GM06990 (cell line): ENCODE measurements at regions not wholly inside any gene's neighbourhood (a gene's known extent, or its start where the extent isn't known, plus 50 kb on each side); places are given as distances from the start of the nearest gene placed in this dataset.

Experiments
- DNase-seq: peaks from one replicate; pipeline ENCODE4 v3.0.0-alpha.2; 2011; ENCODE audit not compliant: insufficient read length; ENCODE audit errors: extremely low read depth
- H3K27me3 ChIP-seq: replicated peaks from 2 replicates; pipeline ENCODE4 v1.6.0; 2011; ENCODE audit warnings: low read length; ENCODE audit not compliant: control insufficient read depth, insufficient read depth
- H3K36me3 ChIP-seq: 2 replicates; pipeline ENCODE4 v1.5.1; 2011; ENCODE audit warnings: low read length; ENCODE audit not compliant: control insufficient read depth, insufficient read depth
- H3K4me3 ChIP-seq: replicated peaks from 2 replicates; pipeline ENCODE4 v1.5.1; 2011; ENCODE audit warnings: low read depth, mild to moderate bottlenecking, control low read depth, low read length
- CTCF ChIP-seq: IDR thresholded peaks from 2 replicates; pipeline ENCODE4 v1.5.1; 2011; ENCODE audit warnings: low read length, control low read depth, mild to moderate bottlenecking, inconsistent platforms; ENCODE audit not compliant: insufficient read depth, poor library complexity, severe bottlenecking

GRCh38 chr1:218027152-218027551 is 257.9 kb upstream of the RRP15 start:
- no peaks in the 10 kb centered on the region for H3K27me3 ChIP-seq
- H3K4me3 ChIP-seq = no peak overlapping the region
- TF ChIP-seq CTCF = no peak
- DNase-seq = no peak
- no peaks in the 10 kb centered on the region for H3K36me3 ChIP-seq

GRCh38 chr1:218030846-218031245 is 254.2 kb upstream of the RRP15 start:
- DNase-seq = no peak
- no peaks in the 10 kb centered on the region for H3K36me3 ChIP-seq
- TF ChIP-seq CTCF = no peak
- no peaks in the 10 kb centered on the region for H3K27me3 ChIP-seq
- H3K4me3 ChIP-seq = no peak overlapping the region

GRCh38 chr1:218031901-218032300 is 253.2 kb upstream of the RRP15 start:
- H3K4me3 ChIP-seq = no peak overlapping the region
- H3K36me3 ChIP-seq = no peaks in the 10 kb centered on the region
- no peaks in the 10 kb centered on the region for H3K27me3 ChIP-seq
- no peak for DNase-seq
- TF ChIP-seq CTCF = no peak

GRCh38 chr1:218034468-218034867 is 250.6 kb upstream of the RRP15 start:
- no peak for TF ChIP-seq CTCF
- H3K36me3 ChIP-seq = no peaks in the 10 kb centered on the region
- no peak overlapping the region for H3K4me3 ChIP-seq
- DNase-seq = no peak
- H3K27me3 ChIP-seq = no peaks in the 10 kb centered on the region

- Histone ChIP-seq H3K36me3 (no peaks in the 10 kb centered on the region), H3K4me3 (no peak overlapping the region), H3K27me3 (no peaks in the 10 kb centered on the region)
- no peak for DNase-seq
- TF ChIP-seq CTCF = no peak
These were observed 236.2 kb upstream of the RRP15 start for GRCh38 chr1:218048828-218049420.

- H3K36me3 ChIP-seq = no peaks in the 10 kb centered on the region
- TF ChIP-seq CTCF = no peak
These were observed 235.5 kb upstream of the RRP15 start for GRCh38 chr1:218049641-218050040.

More at GRCh38 chr1:218049641-218050040, 235.5 kb upstream of the RRP15 start:
- no peak overlapping the region for H3K4me3 ChIP-seq
- H3K27me3 ChIP-seq = no peaks in the 10 kb centered on the region
- DNase-seq = no peak
